GM12874 (cell line): ENCODE measurements at regions not wholly inside any gene's neighbourhood (a gene's known extent, or its start where the extent isn't known, plus 50 kb on each side); places are given as distances from the start of the nearest gene placed in this dataset.

Experiments
- TF ChIP-seq, protein P1 (sequence below): IDR thresholded peaks from 2 replicates; pipeline ENCODE4 v1.5.1; 2011; ENCODE audit warnings: low read depth, mild to moderate bottlenecking, control low read depth, low read length, moderate library complexity; ENCODE audit not compliant: insufficient read depth

DNA sequence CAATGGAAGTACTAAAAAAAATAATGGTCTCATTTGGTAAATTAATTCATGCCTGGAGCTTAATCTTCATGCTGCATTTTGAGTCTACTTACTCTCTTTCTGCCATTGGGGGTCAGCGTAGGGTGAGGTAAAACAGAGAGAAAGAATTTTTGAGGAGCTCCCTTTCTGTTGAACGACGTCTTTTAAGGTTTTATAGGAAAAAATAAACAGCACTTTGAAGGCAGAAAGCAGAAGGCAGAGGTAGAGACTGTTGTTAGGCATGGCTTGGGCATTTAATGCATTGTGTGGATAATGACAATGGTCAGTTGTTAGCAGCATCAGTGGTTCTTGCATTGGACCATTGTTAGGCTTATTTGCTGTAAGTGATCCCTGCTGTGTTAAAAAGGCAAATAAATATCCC, 557.2 kb upstream of the STXBP6 start:
- TF ChIP-seq, protein P1, sequence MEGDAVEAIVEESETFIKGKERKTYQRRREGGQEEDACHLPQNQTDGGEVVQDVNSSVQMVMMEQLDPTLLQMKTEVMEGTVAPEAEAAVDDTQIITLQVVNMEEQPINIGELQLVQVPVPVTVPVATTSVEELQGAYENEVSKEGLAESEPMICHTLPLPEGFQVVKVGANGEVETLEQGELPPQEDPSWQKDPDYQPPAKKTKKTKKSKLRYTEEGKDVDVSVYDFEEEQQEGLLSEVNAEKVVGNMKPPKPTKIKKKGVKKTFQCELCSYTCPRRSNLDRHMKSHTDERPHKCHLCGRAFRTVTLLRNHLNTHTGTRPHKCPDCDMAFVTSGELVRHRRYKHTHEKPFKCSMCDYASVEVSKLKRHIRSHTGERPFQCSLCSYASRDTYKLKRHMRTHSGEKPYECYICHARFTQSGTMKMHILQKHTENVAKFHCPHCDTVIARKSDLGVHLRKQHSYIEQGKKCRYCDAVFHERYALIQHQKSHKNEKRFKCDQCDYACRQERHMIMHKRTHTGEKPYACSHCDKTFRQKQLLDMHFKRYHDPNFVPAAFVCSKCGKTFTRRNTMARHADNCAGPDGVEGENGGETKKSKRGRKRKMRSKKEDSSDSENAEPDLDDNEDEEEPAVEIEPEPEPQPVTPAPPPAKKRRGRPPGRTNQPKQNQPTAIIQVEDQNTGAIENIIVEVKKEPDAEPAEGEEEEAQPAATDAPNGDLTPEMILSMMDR, result no peak

DNA sequence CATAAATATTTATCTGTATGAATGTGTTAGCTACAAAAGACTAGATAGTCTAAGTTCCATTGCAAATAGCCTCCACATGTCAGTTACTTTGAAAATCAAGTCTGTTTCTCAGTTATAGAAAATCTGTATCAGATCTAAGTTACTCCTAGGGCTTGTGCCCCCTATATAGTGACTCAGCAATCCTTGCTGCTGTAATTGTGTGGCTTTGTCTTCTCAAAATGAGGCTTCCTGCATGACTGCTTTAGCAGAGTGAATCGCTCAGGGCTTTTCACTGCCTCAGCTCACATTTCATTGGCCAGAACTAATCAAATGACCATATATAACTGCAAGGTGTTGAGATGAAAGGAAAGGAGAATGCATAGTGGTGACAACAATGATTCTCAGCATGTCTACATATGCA, 552.2 kb upstream of the STXBP6 start:
- TF ChIP-seq, protein P1, result no peak

DNA sequence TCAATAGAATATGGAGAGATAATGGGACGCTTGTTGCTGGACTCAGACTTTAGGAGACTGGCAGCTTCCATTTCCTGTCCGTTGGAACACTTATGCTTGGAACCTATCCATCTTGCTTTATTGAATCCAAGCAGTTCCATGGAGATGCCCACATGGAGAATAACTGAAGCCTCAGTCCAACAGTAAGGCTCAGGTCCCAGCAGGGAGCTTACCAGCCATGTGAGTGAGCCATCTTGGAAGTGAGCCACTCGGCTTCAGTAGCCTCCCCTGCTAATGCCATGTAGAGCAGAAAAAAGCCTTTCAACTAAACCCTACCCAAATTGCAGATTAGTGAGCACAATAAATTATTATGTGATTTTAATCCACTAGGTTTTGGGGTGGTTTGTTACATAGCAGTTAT, 538.8 kb upstream of the STXBP6 start:
- TF ChIP-seq, protein P1, result no peak

- TF ChIP-seq, protein P1, result no peak
These were observed 524.8 kb upstream of the STXBP6 start for GRCh38 chr14:25574628-25575325.

DNA sequence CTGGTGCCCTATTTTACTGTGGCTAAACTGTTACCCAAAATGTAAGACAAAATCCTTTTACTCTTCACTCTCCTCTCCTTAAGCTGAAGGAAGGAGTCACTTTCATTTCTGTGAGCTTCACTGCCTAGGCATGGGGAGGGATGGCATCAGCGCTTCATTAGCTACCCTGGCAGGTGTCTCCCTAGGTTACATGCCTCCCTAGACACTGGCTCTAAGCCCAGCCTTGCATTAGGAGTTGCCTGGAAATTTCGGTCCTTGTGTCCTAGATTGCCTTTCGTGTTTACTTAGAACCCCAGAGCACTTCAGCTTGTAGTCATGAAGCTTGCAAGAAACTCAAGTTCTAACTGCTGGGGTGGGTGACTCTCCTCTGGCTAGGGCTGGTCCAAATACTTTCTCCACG, 520.5 kb upstream of the STXBP6 start:
- TF ChIP-seq, protein P1, result no peak

DNA sequence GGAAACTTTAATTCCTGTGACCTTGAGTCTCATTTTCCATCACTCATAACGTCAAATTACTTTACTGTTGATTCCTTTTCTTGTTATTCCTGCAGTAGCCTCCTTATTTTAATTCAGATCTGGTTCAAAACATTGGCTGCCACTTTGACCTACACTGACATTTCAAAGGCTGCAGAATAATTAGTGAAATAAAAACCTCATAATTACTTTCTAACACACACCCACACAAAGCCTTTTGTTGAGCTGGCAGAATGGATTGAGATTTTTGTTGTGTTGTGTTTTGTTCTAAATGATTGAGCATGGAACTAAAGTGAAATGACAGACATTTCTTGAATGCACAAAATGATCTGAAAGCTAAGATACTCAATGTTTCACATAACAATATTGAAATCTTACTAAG, 507.5 kb upstream of the STXBP6 start:
- TF ChIP-seq, protein P1, result no peak

DNA sequence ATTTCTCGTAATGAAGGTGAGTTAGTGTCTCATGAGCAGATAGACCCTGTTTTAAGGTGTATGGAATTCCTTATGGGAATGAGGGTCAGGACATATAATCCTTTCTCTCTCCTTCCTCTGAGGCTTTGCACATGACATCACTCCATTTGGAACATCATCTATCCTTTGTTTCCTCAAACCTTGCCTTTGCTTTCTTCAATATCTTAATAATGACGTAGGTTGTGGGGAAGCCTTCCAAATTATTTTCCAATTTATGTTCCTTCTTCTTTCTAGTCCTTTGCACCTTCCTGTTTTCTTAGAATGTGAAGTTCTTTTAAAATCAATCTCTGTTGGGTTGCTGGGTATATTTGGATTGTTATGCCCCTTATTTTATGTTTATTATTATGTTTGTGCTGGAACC, 502.9 kb upstream of the STXBP6 start:
- TF ChIP-seq, protein P1, result no peak
